SK-N-SH (cell line): ENCODE measurements at regions not wholly inside any gene's neighbourhood (a gene's known extent, or its start where the extent isn't known, plus 50 kb on each side); places are given as distances from the start of the nearest gene placed in this dataset.

Source experiments
- CTCF ChIA-PET: fragments of 300-600, 350-600 bp; formaldehyde crosslinking; extraction: SDS; loops from one replicate; lab custom pipeline; 2021; lab: Yijun Ruan, JAX
- POLR2A ChIA-PET: fragments of 350-600 bp; sonication (Branson Sonifier 250); formaldehyde crosslinking; extraction: SDS; loops from one replicate; lab custom pipeline; 2020; ENCODE audit warnings: antibody characterized with exemption, inconsistent platforms; lab: Yijun Ruan, JAX
- DNase-seq: peaks from one replicate; pipeline ENCODE4 v3.0.0; 2012
- H2AFZ ChIP-seq: fragments of 200-600 bp; sonication (generic); 2 replicates; pipeline ENCODE4 v1.8.1; 2016; ENCODE audit warnings: antibody characterized with exemption, mild to moderate bottlenecking, low read depth
- H3F3A ChIP-seq: fragments of 200-600 bp; sonication (generic); replicated peaks from 2 replicates; pipeline ENCODE3; 2016; ENCODE audit warnings: antibody characterized with exemption, mild to moderate bottlenecking; ENCODE audit not compliant: insufficient read depth
- H3K27ac ChIP-seq, 2 experiments: fragments of 200-500 bp in 1 of 2; fragments of 200-600 bp in 1 of 2; sonication (Bioruptor generic) in 1 of 2; sonication (generic), shearing (Covaris generic) in 1 of 2; 2 replicates each; pipeline versions ENCODE4 v1.5.1 to v1.6.1; 2014 to 2016; ENCODE audit warnings: low read depth in 2 of 2, inconsistent platforms in 1 of 2, low read length in 1 of 2, mild to moderate bottlenecking in 1 of 2, mixed read lengths in 1 of 2
- H3K27me3 ChIP-seq: fragments of 200-600 bp; sonication (generic), shearing (Covaris generic); 2 replicates; pipeline ENCODE4 v1.6.1; 2016; ENCODE audit warnings: mixed run types; ENCODE audit not compliant: insufficient read depth
- H3K36me3 ChIP-seq, 2 experiments: fragments of 200-500 bp in 1 of 2; fragments of 200-600 bp in 1 of 2; sonication (Bioruptor generic) in 1 of 2; sonication (generic) in 1 of 2; replicated peaks in 1 of 2; 2 replicates each; pipeline versions ENCODE3 to v1.5.1; 2014 to 2016; ENCODE audit warnings: low read length in 1 of 2, mild to moderate bottlenecking in 1 of 2; ENCODE audit not compliant: insufficient read depth in 2 of 2, control insufficient read depth in 1 of 2
- H3K4me1 ChIP-seq, 2 experiments: fragments of 200-500 bp in 1 of 2; fragments of 200-600 bp in 1 of 2; sonication (Bioruptor generic) in 1 of 2; sonication (generic), shearing (Covaris generic) in 1 of 2; 2 replicates each; pipeline versions ENCODE4 v1.5.1 to v1.6.1; 2014 to 2016; ENCODE audit warnings: low read depth in 1 of 2, low read length in 1 of 2, mixed run types in 1 of 2; ENCODE audit not compliant: insufficient read depth in 2 of 2, control insufficient read depth in 1 of 2
- H3K4me2 ChIP-seq: fragments of 200-600 bp; sonication (generic), shearing (Covaris generic); 2 replicates; pipeline ENCODE4 v1.6.1; 2017; ENCODE audit warnings: mixed run types
- H3K4me3 ChIP-seq, 2 experiments: fragments of 200-500 bp in 1 of 2; fragments of 200-600 bp in 1 of 2; sonication (Bioruptor generic) in 1 of 2; sonication (generic), shearing (Covaris generic) in 1 of 2; 2 replicates each; pipeline versions ENCODE4 v1.5.1 to v1.8.1; 2014 to 2016; ENCODE audit warnings: low read depth in 2 of 2, inconsistent platforms in 1 of 2, low read length in 1 of 2, mild to moderate bottlenecking in 1 of 2, mixed read lengths in 1 of 2, moderate library complexity in 1 of 2
- H3K79me2 ChIP-seq: fragments of 200-600 bp; sonication (generic); 2 replicates; pipeline ENCODE4 v1.8.1; 2017; ENCODE audit warnings: mild to moderate bottlenecking; ENCODE audit not compliant: insufficient read depth
- H3K9ac ChIP-seq: fragments of 200-600 bp; sonication (generic); 2 replicates; pipeline ENCODE4 v1.6.1; 2017; ENCODE audit warnings: mixed run types
- H3K9me2 ChIP-seq: fragments of 200-600 bp; sonication (generic); 2 replicates; pipeline ENCODE4 v1.6.1; 2017; ENCODE audit warnings: mixed run types
- H3K9me3 ChIP-seq: fragments of 200-600 bp; sonication (generic); 2 replicates; pipeline ENCODE4 v1.6.1; 2017; ENCODE audit warnings: mixed run types, mild to moderate bottlenecking, moderate library complexity
- H4K20me1 ChIP-seq: fragments of 200-600 bp; sonication (generic); 2 replicates; pipeline ENCODE4 v1.6.1; 2017; ENCODE audit warnings: mild to moderate bottlenecking, mixed run types; ENCODE audit not compliant: insufficient read depth
- CHD2 ChIP-seq: fragments of 150-350 bp; IDR thresholded peaks from 2 replicates; pipeline ENCODE4 v1.6.1; 2018; ENCODE audit warnings: low read length; ENCODE audit not compliant: partially characterized antibody
- ELF1 ChIP-seq: IDR thresholded peaks from 2 replicates; pipeline ENCODE4 v1.4.0; 2012
- FOXM1 ChIP-seq: IDR thresholded peaks from 2 replicates; pipeline ENCODE4 v1.4.0; 2012; ENCODE audit warnings: low read depth, mild to moderate bottlenecking
- GABPA ChIP-seq: IDR thresholded peaks from 2 replicates; pipeline ENCODE4 v1.4.0; 2012; ENCODE audit warnings: low read depth, mild to moderate bottlenecking
- JUND ChIP-seq: IDR thresholded peaks from 2 replicates; pipeline ENCODE4 v1.4.0; 2012
- MEF2A ChIP-seq: IDR thresholded peaks from 2 replicates; pipeline ENCODE4 v1.4.0; 2012; ENCODE audit warnings: low read depth, borderline replicate concordance
- NFIC ChIP-seq: IDR thresholded peaks from 2 replicates; pipeline ENCODE4 v1.4.0; 2012; ENCODE audit warnings: borderline replicate concordance
- NRF1 ChIP-seq: IDR thresholded peaks from 2 replicates; pipeline ENCODE4 v1.6.1; 2012; ENCODE audit warnings: low read depth, mild to moderate bottlenecking, low read length
- POLR2AphosphoS5 ChIP-seq: IDR thresholded peaks from 2 replicates; pipeline ENCODE4 v1.6.1; 2012; ENCODE audit warnings: low read depth, low read length
- RCOR1 ChIP-seq: fragments of 150-350 bp; IDR thresholded peaks from 2 replicates; pipeline ENCODE4 v1.6.1; 2017; ENCODE audit warnings: antibody characterized with exemption, low read length
- RXRA ChIP-seq: IDR thresholded peaks from 2 replicates; pipeline ENCODE4 v1.4.0; 2012; ENCODE audit warnings: low read depth, mild to moderate bottlenecking, borderline replicate concordance
- SMC3 ChIP-seq: IDR thresholded peaks from 2 replicates; pipeline ENCODE4 v1.6.1; 2012; ENCODE audit warnings: low read depth, low read length, improper control_type of control experiment
- TCF12 ChIP-seq: IDR thresholded peaks from 2 replicates; pipeline ENCODE4 v1.4.0; 2012
- TEAD4 ChIP-seq: IDR thresholded peaks from 2 replicates; pipeline ENCODE4 v1.4.0; 2012; ENCODE audit warnings: mild to moderate bottlenecking, borderline replicate concordance; ENCODE audit not compliant: insufficient read depth
- WGBS: methylation state at CpG from one replicate; pipeline ENCODE4 v1.1.6; 2017; ENCODE audit warnings: low lambda C conversion rate; 5-methylcytosine and 5-hydroxymethylcytosine counted together
- TF ChIP-seq, protein P1 (sequence below): IDR thresholded peaks from 2 replicates; pipeline ENCODE4 v1.4.0; 2012; ENCODE audit warnings: low read depth
- TF ChIP-seq, protein P2 (sequence below): IDR thresholded peaks from 2 replicates; pipeline ENCODE4; 2012
- TF ChIP-seq, protein P3 (sequence below): IDR thresholded peaks from 2 replicates; pipeline ENCODE4 v1.4.0; 2012; ENCODE audit warnings: low read depth, borderline replicate concordance
- TF ChIP-seq, protein P4 (sequence below): IDR thresholded peaks from 2 replicates; pipeline ENCODE4 v1.4.0; 2012; ENCODE audit warnings: low read depth, borderline replicate concordance
- TF ChIP-seq, protein P5 (sequence below): fragments of 150-350 bp; IDR thresholded peaks from 2 replicates; pipeline ENCODE4 v1.6.1; 2017; ENCODE audit warnings: antibody characterized with exemption, low read length, low read depth, borderline replicate concordance
- TF ChIP-seq, protein P6 (sequence below): IDR thresholded peaks from 2 replicates; pipeline ENCODE4 v1.6.1; 2012; ENCODE audit warnings: mild to moderate bottlenecking, low read depth, low read length, moderate library complexity

DNA sequence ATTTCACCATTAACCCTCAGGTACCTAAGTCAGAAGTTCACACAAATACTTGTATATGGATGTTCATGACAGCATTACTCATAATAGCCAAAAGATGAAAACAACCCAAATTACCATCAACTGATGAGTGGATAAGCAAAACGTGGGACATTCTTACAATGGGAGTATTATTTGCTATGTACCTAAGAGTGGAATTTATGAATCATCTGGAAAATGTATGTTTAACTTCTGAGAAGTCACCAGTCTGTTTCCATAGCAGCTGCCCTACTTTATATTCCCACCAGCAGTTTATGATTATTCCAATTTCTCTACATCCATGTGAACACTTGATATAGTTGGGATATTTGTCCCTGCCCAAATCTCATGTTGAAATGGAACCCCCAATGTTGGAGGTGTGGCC is 1478.9 kb downstream of the PCDH19 start:
- Histone ChIP-seq H3K9me3 (no peaks in the 10 kb centered on the region), H3K27ac (no peak overlapping the region), H3K4me1 (no peaks in the 10 kb centered on the region), H3F3A (no peaks in the 10 kb centered on the region), H3K36me3 (no peaks in the 10 kb centered on the region), H3K79me2 (no peaks in the 10 kb centered on the region), H3K4me2 (no peak overlapping the region), H3K27me3 (no peaks in the 10 kb centered on the region), H2AFZ (no peak overlapping the region), H4K20me1 (no peaks in the 10 kb centered on the region), H3K4me3 (no peak overlapping the region), H3K9me2 (no peaks in the 10 kb centered on the region), H3K9ac (no peak overlapping the region)
- TF ChIP-seq TEAD4 (no peak), TCF12 (no peak), SMC3 (no peak), POLR2AphosphoS5 (no peak), FOXM1 (no peak), MEF2A (no peak), ELF1 (no peak), CHD2 (no peak), RXRA (no peak), GABPA (no peak), JUND (no peak)
- TF ChIP-seq, protein P1, sequence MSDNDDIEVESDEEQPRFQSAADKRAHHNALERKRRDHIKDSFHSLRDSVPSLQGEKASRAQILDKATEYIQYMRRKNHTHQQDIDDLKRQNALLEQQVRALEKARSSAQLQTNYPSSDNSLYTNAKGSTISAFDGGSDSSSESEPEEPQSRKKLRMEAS = no peak
- TF ChIP-seq, protein P2, sequence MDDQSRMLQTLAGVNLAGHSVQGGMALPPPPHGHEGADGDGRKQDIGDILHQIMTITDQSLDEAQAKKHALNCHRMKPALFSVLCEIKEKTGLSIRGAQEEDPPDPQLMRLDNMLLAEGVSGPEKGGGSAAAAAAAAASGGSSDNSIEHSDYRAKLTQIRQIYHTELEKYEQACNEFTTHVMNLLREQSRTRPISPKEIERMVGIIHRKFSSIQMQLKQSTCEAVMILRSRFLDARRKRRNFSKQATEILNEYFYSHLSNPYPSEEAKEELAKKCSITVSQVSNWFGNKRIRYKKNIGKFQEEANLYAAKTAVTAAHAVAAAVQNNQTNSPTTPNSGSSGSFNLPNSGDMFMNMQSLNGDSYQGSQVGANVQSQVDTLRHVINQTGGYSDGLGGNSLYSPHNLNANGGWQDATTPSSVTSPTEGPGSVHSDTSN = no peak
- TF ChIP-seq, protein P3, sequence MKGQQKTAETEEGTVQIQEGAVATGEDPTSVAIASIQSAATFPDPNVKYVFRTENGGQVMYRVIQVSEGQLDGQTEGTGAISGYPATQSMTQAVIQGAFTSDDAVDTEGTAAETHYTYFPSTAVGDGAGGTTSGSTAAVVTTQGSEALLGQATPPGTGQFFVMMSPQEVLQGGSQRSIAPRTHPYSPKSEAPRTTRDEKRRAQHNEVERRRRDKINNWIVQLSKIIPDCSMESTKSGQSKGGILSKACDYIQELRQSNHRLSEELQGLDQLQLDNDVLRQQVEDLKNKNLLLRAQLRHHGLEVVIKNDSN = no peak
- TF ChIP-seq, protein P4, sequence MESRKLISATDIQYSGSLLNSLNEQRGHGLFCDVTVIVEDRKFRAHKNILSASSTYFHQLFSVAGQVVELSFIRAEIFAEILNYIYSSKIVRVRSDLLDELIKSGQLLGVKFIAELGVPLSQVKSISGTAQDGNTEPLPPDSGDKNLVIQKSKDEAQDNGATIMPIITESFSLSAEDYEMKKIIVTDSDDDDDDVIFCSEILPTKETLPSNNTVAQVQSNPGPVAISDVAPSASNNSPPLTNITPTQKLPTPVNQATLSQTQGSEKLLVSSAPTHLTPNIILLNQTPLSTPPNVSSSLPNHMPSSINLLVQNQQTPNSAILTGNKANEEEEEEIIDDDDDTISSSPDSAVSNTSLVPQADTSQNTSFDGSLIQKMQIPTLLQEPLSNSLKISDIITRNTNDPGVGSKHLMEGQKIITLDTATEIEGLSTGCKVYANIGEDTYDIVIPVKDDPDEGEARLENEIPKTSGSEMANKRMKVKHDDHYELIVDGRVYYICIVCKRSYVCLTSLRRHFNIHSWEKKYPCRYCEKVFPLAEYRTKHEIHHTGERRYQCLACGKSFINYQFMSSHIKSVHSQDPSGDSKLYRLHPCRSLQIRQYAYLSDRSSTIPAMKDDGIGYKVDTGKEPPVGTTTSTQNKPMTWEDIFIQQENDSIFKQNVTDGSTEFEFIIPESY = no peak
- DNase-seq = no peak
- ChIA-PET CTCF (no interaction called here), POLR2A (no interaction called here)
- WGBS = 3% methylated on average over 1 of the region's 1 CpG

DNA sequence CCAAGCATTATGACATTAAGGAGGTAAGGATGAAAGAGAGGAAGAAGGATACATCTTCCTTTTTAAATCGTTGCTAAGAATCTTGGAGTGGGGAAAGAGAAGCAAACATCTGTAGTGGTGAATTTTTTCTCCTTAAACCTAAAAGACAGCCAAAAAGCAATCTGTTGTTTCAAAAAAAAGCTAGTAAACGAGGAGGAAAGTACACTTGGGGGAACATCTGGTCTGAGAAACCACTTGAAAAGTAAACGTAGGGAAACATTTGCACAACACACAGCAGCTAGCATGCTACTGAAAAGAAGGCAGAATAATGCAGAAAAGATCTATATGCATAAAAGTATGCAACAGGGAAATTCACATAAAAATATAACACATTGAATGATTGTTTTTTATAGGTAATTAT is 1485.6 kb downstream of the PCDH19 start:
- Histone ChIP-seq H2AFZ (no peak overlapping the region), H3K27me3 (no peaks in the 10 kb centered on the region), H3K36me3 (no peaks in the 10 kb centered on the region), H3K9me3 (no peaks in the 10 kb centered on the region; the same call in 1 of the 2 replicates), H4K20me1 (no peaks in the 10 kb centered on the region), H3K4me3 (no peak overlapping the region), H3F3A (no peaks in the 10 kb centered on the region), H3K79me2 (no peaks in the 10 kb centered on the region), H3K9me2 (no peaks in the 10 kb centered on the region), H3K9ac (no peak overlapping the region), H3K4me2 (no peak overlapping the region), H3K4me1 (no peaks in the 10 kb centered on the region), H3K27ac (no peak overlapping the region)
- 5% methylated on average over 3 of the region's 3 CpGs for WGBS
- ChIA-PET CTCF (no interaction called here), POLR2A (no interaction called here)
- no peak for DNase-seq
- TF ChIP-seq RCOR1 = no peak
- no peak for TF ChIP-seq FOXM1
- TF ChIP-seq, protein P3 = no peak
- TF ChIP-seq NFIC = no peak
- TF ChIP-seq NRF1 = no peak
- no peak for TF ChIP-seq TEAD4
- TF ChIP-seq, protein P5, sequence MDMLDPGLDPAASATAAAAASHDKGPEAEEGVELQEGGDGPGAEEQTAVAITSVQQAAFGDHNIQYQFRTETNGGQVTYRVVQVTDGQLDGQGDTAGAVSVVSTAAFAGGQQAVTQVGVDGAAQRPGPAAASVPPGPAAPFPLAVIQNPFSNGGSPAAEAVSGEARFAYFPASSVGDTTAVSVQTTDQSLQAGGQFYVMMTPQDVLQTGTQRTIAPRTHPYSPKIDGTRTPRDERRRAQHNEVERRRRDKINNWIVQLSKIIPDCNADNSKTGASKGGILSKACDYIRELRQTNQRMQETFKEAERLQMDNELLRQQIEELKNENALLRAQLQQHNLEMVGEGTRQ = no peak
- TF ChIP-seq POLR2AphosphoS5 = no peak
- TF ChIP-seq, protein P6, sequence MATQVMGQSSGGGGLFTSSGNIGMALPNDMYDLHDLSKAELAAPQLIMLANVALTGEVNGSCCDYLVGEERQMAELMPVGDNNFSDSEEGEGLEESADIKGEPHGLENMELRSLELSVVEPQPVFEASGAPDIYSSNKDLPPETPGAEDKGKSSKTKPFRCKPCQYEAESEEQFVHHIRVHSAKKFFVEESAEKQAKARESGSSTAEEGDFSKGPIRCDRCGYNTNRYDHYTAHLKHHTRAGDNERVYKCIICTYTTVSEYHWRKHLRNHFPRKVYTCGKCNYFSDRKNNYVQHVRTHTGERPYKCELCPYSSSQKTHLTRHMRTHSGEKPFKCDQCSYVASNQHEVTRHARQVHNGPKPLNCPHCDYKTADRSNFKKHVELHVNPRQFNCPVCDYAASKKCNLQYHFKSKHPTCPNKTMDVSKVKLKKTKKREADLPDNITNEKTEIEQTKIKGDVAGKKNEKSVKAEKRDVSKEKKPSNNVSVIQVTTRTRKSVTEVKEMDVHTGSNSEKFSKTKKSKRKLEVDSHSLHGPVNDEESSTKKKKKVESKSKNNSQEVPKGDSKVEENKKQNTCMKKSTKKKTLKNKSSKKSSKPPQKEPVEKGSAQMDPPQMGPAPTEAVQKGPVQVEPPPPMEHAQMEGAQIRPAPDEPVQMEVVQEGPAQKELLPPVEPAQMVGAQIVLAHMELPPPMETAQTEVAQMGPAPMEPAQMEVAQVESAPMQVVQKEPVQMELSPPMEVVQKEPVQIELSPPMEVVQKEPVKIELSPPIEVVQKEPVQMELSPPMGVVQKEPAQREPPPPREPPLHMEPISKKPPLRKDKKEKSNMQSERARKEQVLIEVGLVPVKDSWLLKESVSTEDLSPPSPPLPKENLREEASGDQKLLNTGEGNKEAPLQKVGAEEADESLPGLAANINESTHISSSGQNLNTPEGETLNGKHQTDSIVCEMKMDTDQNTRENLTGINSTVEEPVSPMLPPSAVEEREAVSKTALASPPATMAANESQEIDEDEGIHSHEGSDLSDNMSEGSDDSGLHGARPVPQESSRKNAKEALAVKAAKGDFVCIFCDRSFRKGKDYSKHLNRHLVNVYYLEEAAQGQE = no peak
